NCI-H446 treated with DMSO at 0.1 percent for 48 hours (cell line): ENCODE measurements at regions not wholly inside any gene's neighbourhood (a gene's known extent, or its start where the extent isn't known, plus 50 kb on each side); places are given as distances from the start of the nearest gene placed in this dataset.
"Not testable (repeated sequence)": the region's sequence is repeated elsewhere in the genome, so short reads cannot be mapped to it uniquely, and the experiment has no call there.

ENCODE experiments used
- DNase-seq: peaks from one replicate; lab custom pipeline; 2025; lab: John Stamatoyannopoulos, UW

GRCh38 chr6:135555550-135555949 is 58.0 kb upstream of the AHI1 start:
- no peak for DNase-seq

GRCh38 chr6:135557582-135557981 is 60.0 kb upstream of the AHI1 start:
- DNase-seq: no peak

DNA sequence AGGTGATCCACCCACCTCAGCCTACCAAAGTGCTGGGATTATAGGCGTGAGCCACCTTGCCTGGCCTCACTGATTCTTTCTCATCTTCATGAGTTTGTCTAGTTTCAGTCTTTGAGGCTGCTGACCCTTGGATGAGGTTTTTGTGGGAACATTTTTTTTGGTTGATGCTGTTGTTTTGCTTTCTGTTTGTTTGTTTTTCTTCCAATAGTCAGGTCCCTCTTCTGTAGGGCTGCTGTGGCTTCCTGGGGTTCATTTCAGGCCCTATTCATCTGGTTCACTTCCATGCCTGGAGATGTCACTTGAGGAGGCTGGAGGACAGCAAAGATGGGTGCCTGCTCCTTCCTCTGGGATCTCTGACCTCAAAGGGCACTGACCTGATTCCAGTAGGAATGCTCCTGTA is 68.1 kb upstream of the AHI1 start:
- not testable (repeated sequence) for DNase-seq

GRCh38 chr6:135566311-135567068 is 69.0 kb upstream of the AHI1 start:
- DNase-seq: no peak

GRCh38 chr6:135567375-135568083 is 70.0 kb upstream of the AHI1 start:
- no peak for DNase-seq

GRCh38 chr6:135568379-135568778 is 70.8 kb upstream of the AHI1 start:
- no peak for DNase-seq

DNA sequence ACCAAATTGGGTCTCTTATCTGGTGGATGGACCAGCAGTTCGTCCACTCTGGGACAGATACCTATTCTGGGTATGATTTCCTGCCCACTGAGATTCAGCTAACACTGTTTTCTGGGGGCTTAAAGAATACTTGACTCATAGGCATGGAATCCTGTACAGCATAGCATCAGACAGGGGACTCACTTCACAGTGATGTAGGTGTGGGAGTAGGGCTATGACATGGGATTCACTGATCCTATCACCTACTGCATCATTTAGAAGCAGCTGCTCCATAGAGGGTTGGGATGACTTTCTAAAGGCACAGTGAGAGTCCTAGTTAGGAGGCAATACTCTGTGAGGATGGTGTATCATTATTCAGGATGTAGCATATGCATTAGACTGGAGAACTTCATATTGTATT is 74.5 kb upstream of the AHI1 start:
- DNase-seq: no peak

- DNase-seq: no peak
Observed at GRCh38 chr6:135575629-135576028, 78.1 kb upstream of the AHI1 start.

DNA sequence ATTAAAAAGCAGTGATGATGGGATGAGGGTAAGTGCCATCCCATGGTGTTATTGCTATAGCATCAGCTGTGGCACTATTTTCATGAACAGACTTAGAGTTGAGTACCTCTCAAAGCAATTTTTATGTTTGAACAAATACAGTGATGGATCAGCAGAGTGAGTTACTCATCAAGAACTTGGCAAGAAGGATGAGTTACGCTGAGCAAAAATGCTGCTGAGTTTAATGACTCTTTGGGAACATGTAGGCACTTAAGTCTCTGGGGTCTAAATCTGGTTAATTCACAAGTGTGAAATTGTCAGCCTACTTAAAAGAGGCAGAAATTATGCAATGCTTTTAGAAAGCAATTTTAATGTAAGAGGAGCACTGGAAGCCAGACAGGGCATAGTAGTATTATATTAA is 78.5 kb upstream of the AHI1 start:
- peak; percentile 61 for DNase-seq

DNA sequence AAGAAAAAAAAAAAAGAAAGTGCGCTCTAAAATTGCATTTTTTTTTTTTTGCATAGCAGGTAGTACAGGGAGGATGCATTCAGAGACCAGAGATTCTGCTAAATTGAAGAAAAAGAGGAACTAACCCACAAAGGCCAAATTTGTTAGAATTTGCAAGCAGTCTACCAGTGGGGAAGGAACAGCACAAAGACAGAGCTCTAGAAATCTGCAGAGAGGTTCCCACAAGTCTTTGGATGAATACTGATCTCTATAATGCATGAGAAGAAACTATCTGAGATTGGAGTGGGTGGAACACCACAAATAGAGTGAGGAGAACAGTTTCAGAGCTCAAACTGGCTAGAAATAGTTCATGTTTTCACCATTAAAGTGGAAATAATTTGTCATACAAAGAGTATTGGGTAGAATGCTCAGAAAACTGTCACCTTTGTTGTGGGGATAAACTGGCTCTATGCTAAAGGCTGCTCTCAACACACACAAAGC is 79.6 kb upstream of the AHI1 start:
- no peak for DNase-seq

- no peak for DNase-seq
Observed at GRCh38 chr6:135578976-135579375, 81.4 kb upstream of the AHI1 start.

GRCh38 chr6:135581211-135581610 is 83.7 kb upstream of the AHI1 start:
- no peak for DNase-seq

GRCh38 chr6:135583256-135583761 is 85.8 kb upstream of the AHI1 start:
- no peak for DNase-seq

DNA sequence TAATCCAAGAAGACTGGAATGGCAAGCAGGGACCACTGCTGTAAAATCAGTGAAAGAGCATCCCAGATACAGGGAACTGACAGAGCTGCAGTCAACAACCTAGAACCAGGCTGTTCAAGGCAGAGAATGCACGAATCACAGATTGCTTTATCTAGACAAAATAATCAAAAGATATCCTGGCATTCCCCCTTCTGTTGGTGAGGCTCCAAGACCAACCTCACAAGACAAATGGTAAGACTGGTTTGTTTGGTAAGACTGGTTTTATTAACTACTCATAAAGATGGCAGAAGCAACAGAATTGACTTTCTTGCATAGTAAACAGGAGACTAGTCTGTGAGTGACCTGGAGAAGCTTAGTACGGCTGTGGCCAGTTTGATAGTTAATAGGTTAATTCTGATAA is 88.8 kb upstream of the AHI1 start:
- no peak for DNase-seq

- no peak for DNase-seq
Observed at GRCh38 chr6:135586844-135587243, 89.3 kb upstream of the AHI1 start.

DNA sequence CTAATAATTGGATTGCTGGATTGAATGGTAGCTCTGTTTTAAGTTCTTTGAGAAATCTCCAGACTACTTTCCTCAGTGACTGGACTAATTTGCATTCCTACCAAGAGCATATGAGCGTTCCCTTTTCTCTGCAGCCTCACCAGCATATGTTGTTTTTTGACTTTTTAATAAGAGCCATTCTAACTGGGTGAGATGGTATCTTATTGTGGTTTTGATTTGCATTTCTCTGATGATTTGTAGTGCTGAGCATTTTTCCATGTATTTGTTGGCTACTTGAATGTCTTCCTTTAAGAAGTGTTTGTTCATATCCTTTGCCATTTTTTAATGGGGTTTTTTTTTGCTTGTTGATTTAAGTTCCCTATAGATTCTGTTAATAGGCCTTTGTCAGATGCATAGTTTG is 94.7 kb upstream of the AHI1 start:
- DNase-seq: no peak

DNA sequence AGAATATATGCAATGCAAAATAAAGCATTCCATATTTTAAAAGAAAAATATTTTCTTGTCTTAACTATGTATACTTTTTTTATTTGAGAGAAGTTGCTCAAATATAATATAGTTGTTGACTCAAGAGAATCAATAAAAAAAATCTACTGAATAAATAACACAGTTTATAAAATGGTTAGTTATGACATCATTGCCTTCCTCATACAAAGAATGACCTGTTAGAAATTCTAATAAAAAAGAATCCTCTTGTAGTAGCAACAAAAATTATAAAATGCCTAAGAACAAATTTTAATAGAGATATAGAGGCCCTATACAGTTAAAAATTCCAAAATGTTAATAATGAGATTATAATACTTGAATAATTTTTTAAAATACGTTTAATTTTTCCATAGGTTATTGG is 96.5 kb upstream of the AHI1 start:
- DNase-seq: no peak

- DNase-seq: no peak
Observed at GRCh38 chr6:135600086-135600702, 102.7 kb upstream of the AHI1 start.

DNA sequence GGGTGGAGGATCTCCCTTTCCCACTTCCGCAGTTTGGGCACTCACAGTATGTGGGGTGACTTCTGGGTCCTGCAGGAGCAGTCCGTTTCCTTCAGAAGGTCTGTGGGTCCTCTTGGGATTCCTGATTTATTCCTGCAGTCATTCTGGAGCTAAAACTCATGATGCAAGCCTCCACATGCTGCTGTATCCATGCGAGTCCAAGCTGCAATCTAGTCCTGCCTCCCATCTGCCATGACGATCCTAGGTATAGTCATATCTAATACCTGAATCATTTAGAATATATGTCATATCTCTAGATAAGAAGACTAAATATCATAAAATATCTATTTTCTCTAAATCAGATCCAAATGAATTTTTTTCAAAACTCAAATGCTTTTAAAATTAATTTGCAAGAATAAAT is 103.4 kb upstream of the AHI1 start:
- DNase-seq: no peak

GRCh38 chr6:135601857-135602256 is 104.3 kb upstream of the AHI1 start:
- no peak for DNase-seq

DNA sequence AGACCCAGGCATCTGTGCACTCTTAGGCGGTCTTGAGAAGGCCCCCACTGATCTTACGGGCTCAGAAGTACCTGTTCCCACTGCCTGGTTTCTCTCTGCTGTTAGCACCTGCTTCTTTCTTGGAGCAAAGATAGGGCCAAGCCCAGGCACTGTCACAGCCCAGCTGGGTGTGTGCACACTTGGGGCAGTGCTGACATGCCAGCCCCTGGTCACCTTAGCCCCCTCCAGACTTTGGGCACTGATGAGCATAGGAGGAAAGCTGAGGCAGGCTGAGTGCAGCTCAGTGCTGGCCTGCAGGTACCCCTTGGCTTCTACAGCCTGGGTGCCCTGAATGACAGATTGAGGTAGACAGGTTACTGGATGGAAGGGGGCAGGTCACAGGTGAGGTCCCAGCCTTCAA is 105.7 kb upstream of the AHI1 start:
- no peak for DNase-seq

DNA sequence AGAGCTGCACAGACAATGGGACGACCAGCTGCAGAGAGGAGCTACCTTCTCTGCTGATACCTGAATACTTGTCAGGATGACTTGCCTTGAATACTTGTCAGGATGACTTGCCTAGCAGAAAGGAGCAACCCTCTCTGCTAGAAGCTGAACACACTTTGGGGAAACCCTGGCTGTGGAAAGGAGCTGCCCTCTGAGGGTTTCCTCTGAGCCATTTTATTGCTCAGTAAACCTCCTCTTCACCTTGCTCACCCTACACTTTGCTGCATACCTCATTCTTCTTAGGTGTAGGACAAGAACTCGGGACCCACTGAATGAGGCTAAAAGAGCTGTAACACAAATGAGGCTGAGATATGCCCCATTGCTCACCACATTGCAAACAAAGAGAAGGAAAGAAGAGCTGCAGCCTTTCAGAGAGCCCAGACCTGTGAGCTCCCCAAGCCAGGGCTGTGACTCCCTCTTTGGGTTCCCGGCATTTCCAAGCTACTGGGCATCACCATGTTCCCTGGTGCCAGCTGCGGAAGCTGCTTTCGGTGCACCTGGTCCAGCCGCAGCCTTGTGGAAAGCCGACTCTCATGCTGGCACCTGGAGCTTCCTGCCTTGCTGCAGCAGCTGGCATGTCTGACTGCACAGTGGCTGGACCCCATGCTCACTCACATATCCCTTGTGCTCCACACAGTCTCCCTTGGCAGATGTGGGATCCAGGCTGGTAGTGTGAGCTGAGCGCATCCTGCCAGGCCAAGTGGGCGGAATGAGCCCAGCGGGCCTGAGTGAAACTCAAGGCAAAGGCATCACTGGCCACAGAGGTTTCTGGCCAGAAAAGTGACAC is 106.7 kb upstream of the AHI1 start:
- no peak for DNase-seq
